HG03565 (cell line): ENCODE measurements at regions not wholly inside any gene's neighbourhood (a gene's known extent, or its start where the extent isn't known, plus 50 kb on each side); places are given as distances from the start of the nearest gene placed in this dataset.

Experiments used
- ATAC-seq: cut with Tn5 transposase; IDR thresholded peaks from one replicate; pipeline ENCODE4 v1.9.1; 2021; ENCODE audit warnings: mild to moderate bottlenecking, moderate library complexity; ENCODE audit not compliant: unreplicated experiment

DNA sequence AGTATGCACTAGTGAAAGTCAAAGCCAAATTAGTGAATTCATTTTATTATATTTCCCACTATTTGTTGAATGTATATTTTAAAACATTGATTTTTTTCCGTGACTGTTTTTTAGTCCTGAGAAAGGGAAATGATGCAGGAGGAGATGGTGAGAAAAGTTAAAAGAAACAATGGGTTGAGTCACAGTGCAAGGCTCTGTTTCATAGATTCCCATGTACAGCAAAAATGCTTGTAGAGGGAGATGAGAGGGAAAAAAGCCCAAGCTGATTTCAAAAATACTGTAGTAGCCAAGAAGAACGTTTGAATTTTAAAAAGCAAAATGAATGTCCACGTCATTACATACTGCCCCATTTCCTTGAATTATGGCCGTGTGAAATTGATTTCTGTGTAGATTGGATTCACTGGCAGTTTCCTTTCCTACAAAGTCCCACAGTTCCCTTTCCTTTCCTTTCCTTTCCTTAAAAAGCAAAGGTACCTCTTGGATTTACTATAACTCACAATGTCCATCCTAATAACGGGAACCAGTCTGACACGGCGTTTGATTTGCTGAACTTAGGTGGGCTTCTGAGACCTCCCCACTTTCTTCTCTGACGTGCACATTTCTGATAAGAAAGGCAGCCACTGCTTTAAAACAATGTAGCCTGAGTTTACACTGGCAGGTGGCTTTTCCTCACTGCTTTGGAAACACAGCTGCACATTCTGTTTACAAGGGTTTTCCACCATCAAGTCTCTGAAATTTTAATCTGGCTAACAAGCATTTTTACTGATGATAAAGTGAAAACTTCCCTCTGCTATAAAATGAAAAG is 63.7 kb downstream of the SPCS3 start:
- no peak for ATAC-seq

DNA sequence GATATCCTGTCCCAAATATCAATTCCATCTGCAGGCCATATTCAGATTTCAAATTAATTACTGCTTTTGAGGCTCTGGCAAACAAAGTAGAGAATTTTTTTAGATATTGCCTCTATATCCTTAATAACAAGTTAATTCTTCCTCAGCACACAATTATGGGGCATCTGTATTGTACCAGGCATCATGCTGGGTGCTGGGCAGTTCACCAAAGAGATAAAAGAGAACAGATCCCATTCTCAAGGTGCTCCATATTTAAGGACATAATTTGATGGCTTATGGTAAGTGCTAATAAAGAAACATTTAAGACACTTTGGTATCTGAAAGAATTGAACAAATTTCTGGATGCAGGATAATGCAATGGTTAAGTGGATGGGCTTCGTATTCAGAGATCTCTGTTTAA is 65.8 kb downstream of the SPCS3 start:
- no peak for ATAC-seq

DNA sequence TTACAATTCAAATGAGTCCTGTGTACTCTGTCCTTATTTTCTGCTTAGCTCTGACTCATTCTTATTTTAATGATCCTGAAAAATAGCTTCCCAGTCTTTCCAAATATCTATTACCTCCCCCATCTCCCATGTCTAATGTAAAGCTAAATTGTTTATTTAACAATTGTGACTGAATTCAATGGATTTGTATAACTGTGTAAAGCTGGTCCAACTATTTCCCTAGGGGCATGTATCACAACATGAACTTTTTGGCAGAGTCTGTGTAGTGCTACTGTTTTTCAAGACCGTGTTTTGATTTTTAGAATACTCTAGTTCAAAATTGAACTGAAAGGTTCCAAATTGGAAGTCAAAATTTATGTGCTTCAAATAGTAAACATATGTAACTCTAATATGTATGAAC is 67.8 kb downstream of the SPCS3 start:
- ATAC-seq = no peak

DNA sequence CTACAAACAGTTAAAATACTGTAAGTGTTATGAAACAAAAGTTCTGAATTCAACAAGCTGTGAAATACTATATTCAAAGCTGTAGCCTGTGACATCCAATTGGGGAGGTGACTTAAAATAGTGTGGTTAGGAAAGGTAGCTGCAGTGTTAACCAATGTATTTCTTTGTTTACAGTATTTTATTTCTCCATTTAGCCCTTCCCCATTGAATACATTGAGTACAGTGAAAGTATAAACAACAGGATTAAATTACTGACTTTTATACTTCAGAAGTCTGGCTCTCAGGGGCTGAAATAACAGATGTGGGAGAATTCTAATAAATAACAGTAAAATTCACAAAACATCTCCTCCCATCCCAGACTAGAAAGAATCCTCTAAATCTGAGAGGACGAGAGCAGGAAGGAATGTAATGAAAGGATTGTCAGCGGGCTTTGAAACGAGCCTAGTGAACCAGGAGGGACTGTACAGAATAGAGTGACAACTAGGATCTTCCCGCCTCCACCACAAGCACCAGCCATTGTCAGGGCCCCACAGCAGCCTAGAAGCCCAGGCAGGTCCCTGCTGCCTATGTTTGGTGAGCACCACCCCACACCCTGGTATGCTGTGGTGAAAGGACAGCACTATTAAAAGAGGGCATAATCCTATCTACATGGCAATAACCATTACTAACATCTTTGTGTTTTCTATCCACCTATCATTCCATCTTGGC is 73.7 kb downstream of the SPCS3 start:
- no peak for ATAC-seq

DNA sequence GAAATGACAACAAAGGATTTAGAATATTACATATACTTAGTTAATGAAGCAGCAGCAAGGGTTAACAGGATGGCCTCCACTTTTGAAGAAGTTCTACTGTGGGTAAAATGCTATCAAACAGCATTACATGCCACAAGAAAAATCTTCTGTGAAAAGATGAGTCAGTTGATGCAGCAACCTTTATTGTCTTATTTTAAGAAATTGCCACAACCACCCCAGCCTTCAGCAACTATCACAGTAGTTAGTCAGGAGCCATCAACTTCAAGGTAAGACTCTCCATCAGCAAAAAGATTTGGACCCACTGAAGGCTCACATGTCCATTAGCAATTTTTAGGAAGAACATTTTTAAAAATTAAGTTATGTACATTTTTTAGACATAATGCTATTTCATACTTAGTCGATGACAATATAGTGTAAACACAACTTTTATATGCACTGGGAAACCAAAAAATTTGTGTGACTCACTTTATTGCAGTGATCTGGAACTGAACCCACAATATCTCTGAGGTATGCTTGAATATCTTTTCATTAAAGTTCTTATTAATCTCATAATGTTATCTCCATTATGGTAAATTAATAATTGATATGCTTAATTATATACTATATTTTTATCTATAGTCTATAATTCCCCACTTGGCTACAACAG is 81.2 kb downstream of the SPCS3 start:
- ATAC-seq = no peak

DNA sequence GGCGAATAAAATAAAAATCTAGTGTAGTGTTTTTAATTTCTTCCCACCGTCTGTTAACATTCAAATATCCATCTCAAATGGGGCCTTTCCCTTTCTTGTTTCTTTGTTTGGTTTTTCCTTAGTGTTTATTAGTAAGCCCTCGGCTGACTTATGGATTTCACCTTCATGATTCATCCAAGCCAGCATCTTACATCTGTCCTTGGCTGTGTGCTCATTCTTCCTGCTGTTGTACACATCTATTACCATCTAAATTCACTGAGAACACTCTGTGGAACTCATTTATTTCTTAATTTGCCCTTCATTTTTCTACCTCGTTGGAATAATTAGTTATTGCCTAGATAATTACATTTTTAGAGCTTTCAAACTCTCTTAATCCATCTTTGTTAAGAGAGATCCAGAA is 84.9 kb downstream of the SPCS3 start:
- no peak for ATAC-seq

DNA sequence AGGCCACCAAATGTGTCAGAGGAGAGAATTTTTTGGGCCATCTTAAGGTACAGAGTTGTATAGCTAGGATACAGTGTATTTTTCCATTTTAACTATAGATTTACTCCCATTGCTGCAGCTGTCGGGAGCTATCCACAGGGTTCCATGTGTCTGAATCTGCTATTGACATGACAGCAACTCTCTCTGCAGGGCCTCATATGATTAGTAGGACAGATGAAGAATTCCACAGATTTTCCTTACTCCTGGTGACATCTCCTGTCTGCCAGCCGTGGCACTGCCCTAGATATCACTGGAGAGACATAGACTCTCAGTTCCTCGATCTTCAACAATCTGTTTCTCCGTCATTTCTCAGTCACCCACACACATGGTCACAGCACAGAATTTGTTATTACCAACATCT is 86.5 kb downstream of the SPCS3 start:
- no peak for ATAC-seq

DNA sequence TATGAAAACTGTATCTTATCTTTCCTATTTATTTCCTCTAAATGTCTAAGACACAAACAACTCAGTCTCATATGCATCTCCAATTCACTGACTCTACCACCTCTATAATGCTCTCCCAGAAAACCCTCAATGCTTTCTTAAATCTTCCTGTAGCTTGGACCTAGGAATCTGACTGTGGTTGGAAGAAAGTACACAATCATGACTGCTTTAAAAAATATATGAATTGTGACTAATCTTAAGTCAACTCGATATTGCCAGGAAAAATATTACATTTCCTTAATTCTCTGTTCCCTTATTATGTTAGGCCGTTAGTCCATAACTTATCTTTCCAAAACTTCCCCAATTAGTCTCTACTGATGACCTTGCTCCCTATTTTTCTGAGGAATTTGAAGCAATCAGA is 87.0 kb downstream of the SPCS3 start:
- ATAC-seq = no peak

DNA sequence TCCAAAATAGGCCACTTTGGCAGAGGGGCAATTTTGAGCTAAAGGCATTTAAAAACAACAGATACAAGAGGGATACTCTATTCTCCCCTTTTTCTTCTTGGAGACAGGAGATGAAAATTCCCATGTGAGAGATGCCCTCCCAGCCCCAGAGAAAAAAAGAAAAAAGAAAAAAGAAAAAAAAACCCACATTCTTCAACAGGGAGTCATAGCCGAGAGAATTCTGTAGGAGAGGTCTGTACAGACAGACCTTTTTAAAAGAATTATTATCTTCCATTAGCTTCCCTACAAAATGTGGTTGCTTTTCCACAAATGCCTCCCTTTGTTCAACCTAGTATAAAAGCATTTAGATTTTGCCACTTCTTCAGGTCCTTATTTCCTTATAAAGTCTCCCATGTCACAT is 89.9 kb downstream of the SPCS3 start:
- ATAC-seq = no peak

DNA sequence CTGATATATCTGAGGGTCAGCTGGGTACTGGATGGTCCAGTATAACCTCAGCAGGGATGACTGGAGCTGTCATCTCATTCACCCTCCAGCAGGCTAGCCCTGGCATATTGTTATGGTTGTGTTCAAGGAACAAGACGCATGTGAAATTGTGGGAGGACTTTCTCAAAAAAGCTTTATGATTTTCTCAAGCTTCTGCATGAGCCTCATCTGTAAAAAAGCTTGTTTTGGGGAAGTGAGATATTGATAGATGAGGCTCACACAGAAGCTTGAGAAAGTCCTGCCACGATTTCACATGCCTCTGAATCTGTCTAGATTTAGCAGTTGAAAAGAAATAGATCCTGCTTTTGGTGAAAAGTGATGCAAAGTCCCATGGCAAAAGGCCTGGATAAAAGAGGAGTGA is 93.4 kb downstream of the SPCS3 start:
- peak; percentile 63 for ATAC-seq

DNA sequence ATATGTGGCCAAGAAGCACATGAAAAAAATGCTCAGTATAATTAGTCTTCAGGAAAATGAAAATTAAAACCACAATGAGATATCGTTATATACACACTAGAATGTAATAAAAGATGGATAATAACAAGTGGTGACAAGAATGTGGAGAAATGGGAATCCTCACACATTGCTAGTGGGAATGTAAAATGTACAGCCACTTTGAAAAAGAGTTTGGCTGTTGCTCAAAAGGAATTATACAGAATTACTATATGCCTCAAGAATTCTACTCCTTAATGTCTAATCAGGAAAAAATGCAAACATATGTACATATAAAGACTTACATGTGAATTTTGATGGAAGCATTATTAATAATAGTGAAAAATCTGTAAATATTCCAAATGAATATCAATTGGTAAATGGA is 102.2 kb downstream of the SPCS3 start:
- ATAC-seq = no peak

DNA sequence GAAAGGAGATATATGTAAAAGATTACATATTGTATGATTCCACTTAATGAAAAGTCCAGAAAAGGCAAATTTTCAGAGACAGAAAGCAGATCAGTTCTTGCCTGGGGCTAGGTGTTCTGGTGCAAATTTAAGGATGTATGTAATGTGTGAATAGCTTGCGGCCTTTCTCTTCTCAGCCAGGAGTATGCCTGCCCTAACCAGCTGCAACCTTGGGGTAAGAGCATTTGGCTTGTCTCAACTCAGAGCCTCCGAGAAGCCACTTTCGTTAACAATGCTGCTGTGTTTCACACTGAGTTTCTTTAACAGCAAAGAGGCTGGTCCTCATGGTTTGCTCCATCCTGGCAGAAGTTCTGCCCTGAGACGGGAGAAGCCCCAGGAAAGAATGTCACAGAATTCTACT is 102.7 kb downstream of the SPCS3 start:
- ATAC-seq = no peak

DNA sequence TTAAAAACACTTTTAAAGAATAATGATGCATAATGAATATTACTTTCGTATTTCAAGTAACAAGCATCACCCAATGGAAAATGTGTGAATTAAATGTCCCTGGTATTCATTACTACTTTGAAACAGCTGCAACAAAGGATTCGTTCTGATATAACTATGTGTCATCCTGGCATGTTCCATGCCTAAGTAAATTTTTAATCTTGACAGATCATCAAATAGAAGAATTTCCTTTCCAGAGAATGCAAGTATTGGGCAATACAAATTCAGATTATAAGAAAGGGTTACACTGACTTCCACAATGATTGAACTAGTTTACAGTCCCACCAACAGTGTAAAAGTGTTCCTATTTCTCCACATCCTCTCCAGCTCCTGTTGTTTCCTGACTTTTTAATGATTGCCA is 105.3 kb downstream of the SPCS3 start:
- no peak for ATAC-seq

DNA sequence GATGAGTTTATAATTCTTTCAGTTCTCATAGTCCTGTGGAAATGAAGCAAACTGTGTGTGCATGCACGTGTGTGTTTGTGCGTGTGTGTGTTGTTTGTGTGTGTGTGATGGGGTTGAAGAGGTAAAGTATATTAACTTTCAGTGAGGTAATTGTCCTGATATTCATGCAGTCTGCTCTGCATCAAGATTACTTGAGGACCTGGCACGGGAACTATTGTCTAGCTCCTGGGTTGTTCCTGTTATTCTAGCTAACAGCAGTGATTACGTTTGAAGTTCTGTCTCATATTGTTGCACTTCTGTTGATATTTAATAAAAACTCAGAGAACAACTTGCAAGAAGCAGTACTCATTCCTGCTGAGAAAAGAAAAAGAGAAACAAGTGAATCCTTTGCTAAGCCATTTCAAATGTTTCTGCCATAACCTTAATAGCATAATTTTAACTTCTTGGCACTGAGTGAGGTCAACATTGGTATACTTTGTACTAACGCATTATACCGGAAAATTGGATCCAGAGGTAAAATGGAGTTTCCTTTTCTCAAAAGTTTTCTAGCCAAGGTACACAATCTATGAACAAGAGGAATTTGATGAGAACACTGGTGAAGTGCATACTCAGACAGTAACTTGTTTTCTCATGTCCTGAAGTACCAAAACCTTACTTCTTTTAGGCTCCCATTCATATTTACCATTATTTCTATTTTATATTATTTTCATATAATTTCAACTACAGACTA is 113.2 kb downstream of the SPCS3 start:
- ATAC-seq = no peak

DNA sequence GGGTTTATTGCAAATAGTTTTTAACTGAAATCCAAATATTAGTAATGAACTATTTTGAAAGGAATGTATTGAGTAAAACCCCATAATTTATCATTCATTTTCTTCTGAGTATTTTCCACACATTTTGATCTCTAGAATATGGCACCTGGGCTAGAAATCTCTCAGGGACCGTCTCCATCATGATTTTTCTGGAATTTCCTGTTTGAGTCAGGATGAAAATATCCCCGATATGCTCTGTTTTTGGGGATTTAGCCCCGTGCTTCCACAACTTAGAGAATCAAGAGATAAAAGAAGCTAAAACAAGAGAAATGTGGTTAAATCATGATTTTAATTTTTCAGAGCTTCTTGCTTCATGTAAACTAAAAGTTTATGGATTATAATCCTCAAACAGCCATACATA is 114.2 kb downstream of the SPCS3 start:
- ATAC-seq = no peak

DNA sequence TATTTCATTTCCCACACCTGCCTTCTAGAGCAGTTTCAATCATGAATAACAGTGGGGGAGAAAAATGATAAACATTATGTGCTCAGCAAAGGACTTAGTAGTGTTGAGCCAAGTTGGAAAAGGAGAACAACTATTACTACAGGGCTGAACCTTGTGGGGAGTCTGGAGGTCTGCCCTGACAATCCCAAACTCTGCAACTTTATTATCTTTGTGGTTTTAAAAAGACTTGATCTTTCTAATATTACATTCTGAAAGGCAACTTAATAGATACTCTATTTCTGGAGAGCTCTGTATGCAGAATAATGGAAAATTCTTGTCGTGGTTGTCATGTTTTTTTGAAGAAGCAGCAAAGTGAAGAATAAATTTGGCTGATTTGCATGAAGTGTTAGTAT is 116.1 kb downstream of the SPCS3 start:
- ATAC-seq = no peak

DNA sequence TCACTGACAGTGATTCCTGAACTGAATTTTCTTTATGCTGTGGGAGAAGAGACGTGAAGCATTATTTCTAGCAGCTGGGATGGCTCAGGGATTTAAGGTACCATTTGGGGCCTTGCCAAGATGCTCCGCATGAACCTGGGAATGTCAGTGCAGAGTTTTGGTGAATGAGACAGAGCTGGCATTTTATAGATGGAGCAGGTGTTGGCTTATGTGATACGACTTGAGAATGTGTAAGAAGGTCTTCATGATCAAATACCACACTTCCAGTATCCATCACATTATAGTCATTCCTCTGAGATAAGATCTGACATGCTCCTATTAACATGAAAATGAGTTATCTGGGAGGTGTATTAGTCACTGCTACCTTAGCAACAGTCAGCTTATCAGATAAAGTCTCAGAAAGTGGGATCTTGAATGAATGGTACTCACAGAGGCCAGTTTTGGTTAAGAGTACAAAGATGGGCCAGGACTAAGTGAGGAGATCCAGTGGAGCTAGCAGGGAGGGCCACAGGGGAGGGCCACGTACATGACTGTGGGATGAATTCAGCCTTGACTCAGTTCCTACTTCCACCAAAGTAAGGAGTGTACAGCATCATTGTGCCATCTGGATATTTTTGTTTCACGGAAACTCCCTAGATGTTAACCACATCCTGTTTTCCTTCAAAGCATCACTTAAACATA is 116.7 kb downstream of the SPCS3 start:
- ATAC-seq = no peak

DNA sequence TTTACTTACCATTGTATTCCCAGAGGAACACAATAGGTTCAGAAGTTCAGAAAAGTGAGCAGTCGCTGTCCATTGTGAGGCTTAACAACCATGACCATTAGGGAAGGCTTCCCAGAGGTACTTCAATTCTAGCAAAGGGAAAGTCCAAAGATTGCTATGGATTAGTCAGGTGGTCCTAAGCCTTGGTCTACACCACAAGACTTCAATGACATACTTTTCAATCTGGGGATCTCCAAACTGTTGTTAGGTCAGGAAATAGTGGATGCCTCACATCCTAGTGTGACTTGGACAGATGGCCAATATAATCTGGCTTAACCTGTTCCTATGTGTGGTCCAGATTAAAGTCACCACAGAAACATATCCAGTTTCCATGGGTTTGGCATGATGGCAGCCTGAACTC is 118.0 kb downstream of the SPCS3 start:
- ATAC-seq = no peak

DNA sequence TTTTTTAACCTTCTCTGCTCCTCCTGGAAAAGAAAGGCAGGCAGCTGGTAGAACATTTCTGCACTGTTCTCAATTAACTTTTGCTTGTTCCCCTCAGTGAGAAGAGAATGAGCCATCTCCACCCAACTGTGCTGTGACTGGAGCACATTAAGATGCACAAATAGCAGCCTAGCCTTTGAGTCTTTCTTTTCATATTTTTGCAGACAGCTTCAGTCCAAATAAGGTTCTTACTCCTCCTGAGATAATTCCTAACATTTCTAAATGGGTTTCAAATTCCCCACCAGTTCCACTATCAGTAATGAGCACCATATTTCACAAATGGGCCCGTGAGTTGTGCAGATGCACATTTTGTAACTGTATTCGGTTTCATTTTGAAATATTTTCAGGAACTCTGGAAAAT is 118.6 kb downstream of the SPCS3 start:
- no peak for ATAC-seq

DNA sequence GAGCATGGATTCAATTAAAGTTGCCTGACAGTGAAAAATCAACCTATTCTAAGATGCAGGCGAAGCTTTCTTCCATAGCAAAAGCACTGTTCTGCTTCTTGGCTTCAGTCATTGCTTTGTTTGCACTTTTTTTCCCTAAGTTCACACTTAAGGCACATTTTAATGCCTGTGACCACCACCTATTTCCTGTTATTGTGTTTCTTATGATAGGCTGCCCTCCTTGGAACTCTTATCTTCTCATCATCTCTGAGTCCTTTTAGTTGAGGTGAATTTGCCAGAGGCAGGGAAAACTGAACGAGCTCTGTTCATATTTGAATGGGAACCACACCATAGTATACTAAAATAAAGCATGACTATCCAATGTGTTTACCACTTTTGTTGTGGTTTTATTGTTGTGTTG is 119.8 kb downstream of the SPCS3 start:
- no peak for ATAC-seq

DNA sequence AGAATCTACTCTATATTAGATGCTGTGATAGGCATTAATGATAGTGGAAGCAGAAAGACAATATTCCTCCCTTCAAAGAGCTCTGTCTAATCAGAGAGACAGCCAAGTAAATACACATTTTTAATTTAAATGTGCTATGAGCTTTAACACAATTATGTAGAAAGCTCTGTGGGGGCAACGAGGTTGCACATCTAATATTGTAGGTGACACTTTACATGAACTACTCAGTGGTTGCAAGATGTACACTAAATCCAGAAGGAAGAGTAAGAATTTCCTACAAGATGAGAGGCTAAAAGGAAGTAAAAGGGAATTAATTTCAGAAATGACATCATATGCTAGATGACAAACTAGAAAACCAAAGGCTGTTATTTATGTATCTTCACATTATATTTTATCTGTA is 120.9 kb downstream of the SPCS3 start:
- ATAC-seq = no peak
